G401 (cell line): ENCODE measurements at regions not wholly inside any gene's neighbourhood (a gene's known extent, or its start where the extent isn't known, plus 50 kb on each side); places are given as distances from the start of the nearest gene placed in this dataset.

Source experiments
- DNase-seq: peaks from one replicate; pipeline ENCODE4 v3.0.0-alpha.2; 2015; ENCODE audit warnings: low spot score
- in situ Hi-C: cut with HindIII; loops from 2 replicates; pipeline ENCODE4 v1.10.0; 2016; ENCODE audit warnings: low sequenced_read_pairs, mixed read lengths

DNA sequence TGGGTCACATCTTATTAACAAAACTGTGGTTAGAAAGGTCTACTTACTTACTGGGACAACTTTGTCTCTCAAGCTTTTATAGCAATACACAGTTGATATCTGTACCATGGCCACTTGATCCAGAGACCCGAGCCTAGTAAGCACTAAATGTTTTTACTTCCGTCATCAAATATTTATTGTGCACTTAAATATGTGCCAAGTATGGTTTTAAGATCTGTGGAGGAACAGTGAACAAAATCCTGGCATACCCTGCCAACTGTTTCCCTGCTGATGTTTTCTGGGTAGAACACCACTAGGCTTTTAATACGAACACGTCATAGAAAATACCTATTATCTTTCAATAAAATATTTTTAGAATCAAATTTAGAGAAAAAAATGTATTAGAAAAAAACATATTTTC, 574.8 kb downstream of the HACE1 start:
- in situ Hi-C loops, result no loop called here
- no peak for DNase-seq

DNA sequence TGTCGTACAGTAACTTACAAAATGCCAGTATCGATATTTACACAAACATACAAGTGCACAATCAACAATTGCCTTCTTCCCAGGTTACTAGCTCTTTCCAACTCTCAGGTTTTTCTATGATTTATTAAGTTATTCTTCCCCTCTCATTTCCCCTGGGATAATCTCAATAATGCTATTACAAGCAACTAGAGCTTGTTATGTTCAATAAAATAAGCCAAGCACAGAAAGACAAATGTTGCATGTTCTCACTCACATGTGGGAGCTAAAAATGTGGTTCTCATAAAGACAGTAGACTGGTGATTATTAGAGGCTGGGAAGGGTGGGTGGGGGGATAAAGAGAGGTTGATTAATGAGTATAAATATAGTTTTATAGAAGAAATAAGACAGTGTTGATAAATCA, 577.1 kb downstream of the HACE1 start:
- in situ Hi-C loops, result no loop called here
- no peak for DNase-seq

DNA sequence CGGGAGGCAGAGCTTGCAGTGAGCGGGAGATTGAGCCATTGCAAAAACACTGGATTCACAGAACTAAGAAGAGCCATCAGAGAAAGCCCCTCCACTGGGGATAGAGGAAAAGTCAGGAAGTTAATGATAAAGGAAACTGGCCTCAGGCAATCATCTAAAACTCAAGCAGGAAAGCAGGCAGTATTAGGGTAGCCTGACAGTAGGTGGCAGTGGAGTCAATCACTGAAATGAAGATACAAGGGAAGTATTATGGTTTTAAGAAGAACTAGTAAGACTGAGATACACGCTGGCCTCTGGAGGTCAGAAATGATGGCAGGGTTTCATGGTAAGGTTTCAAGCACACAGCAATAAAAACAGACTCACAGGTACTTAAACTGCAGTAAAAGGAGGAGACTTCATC, 578.3 kb downstream of the HACE1 start:
- in situ Hi-C loops, result no loop called here
- no peak for DNase-seq

DNA sequence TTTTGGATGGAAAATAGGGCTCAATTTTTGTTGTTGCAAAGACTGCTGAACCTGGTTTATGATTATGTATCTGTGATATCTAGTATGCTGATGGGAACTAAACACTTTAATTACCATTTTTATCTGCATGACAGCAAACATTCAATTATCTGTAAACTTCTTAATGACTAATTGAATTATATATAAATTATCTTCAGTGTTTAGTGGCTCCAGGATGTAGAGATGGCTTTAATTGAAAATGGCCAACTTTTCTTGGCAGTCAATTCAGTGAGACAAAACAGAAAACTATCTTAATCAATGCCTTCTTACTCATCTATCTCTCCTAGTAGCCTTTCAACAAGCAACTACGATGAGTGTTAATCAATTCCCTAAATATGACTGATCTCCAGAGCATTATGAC, 591.3 kb downstream of the HACE1 start:
- in situ Hi-C loops, result no loop called here
- DNase-seq, result no peak

DNA sequence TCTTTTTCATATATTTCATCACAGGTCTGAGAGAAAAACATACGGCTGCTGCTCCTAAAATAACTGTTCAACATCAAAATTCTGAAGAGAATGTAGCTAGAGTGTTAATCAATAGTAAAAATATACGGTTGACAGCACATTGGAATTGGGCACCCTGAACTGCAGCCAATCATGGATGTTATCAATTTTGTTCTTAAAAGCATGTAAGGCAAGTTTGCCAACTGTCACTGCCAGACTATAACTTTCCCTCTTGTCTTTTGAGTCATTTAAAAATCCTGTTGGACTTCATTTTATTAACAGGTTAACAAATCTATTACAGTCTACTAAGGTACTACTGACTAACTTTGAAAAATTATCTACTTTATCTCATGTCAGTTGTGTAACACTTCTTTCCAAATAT, 592.8 kb downstream of the HACE1 start:
- in situ Hi-C loops, result no loop called here
- DNase-seq, result no peak

DNA sequence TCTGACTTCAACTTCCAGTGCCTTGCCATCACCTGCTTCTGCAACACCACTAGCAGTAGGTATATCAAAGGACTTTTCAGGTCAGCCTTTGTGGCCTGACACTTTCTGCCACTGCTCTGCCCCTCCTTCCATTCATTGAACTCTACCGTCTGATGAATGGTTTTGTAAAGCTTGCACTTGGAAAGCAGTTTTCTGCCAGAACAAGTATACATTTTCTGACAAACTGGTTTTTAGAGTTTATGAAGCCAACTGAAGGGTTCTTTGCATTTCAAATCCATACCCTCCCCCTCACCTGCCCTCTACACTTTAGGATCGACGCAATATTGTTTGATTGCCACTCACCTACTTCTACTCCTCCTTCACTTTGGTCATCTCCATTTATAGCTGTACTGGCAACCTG, 603.1 kb downstream of the HACE1 start:
- in situ Hi-C loops, result no loop called here
- no peak for DNase-seq

DNA sequence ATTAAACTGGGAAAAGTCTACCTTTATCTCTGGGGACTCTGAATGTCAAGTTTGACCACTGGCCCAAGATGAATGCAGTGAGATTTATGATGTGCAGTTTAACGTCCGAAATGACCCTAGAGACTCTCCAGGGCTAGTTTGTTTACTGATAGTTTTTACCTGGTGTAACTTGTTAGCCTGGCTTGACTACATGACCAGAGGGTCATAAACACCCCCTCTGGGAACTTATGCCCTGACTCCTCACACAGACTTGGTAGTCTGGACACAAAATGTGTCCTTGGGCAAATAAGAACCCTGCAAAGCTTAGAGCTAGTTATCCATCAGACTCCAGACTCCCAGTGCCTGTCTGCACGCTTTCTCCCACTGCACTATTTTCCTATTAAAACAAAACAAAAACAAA, 606.5 kb downstream of the HACE1 start:
- in situ Hi-C loops, result no loop called here
- DNase-seq, result no peak

DNA sequence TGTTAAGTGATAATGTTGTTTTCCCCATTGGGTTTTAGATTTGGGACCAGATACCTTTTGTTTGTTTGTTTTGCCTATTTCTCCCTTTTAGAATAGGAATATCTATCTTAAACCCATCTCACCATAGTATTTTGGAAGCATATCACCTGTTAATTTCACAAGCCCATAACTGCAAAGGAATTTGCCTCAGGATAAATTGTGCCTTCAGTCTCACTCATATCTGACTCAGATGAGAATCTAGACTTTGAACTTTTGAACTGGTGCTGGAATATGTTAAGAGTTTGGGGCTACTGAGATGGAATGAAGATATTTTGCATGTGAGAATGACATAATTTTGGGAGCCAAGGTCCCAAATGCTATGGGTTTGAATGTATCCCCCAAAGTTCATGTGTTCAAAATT, 607.4 kb downstream of the HACE1 start:
- DNase-seq, result no peak
- in situ Hi-C loops, result no loop called here

DNA sequence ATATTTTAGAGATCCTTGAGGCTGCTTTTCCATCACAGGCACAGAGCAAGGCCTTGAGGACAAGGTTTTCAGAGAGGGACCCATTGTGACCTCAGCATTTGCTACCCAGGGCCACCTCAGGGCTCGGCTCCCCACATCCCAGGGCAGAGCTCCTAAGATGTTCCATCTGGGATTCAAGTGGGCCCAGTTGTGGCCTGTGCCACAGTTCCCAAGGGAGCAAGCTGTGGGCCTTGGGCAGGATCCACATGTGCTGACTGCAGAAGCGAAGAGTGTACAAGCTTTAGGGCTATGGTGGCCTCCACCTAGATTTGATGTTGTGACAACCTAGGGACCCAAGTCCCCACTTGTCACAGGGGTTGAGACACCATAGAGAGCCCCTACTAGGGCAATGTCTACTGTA, 608.1 kb downstream of the HACE1 start:
- in situ Hi-C loops, result no loop called here
- no peak for DNase-seq

DNA sequence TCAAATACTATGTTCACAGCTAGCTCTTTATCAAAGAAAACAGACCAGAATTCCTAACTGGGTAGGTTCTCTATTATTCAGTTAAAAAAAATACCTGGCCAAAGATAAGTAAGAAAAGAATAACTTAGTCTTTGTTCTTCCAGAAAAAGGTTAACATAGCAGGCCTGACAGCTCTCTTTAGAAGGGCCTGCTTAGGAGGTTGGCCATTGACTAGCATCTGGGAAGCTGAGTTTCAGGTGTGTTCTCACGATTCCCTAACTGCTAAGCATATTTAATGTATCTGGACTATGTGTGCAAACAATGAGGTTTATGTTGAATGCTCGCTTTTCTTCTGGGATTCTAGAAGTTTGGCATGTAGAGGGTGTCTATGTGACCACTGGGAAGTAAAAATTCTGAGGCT, 618.9 kb downstream of the HACE1 start:
- no peak for DNase-seq
- in situ Hi-C loops, result no loop called here

DNA sequence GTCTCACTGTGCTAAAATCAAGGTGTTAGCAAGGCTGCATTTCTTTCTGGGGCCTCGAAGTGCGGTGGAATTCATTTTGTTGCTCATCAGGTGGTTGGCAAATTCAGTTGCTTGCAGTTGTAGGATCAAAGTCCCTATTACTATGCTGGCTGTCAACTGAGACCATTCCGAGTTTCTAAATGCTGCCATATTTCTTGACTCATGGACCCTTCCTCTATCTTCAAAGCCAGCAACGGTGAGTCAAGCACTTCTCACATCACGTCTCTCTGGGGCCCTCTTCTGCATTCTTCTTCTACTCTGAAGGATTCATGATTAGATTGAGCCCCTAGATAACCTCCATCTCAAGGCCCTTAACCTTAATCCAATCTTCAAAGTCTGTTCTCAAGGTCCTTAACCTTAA, 619.7 kb downstream of the HACE1 start:
- in situ Hi-C loops, result no loop called here

DNA sequence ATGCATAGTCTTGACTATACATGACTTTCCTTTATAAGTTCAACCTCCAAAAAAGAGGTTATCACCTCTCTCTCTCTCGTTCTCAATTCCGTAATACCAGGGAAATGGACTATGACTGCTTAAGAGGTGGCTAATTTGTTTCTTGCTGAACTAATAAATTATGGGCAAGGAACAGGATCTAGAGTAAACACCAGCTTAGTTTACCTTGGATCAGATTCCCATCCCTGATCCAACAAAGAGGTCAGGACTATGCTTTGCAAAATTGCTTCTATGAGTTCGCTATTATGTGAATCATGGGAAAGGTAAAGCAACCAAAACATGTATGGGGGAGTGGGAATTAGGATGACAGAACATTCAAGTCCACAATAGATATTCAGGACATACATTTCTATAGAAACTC, 630.7 kb downstream of the HACE1 start:
- DNase-seq, result no peak
- in situ Hi-C loops, result no loop called here

More for the DNA sequence above, 619.7 kb downstream of the HACE1 start:
- no peak for DNase-seq

DNA sequence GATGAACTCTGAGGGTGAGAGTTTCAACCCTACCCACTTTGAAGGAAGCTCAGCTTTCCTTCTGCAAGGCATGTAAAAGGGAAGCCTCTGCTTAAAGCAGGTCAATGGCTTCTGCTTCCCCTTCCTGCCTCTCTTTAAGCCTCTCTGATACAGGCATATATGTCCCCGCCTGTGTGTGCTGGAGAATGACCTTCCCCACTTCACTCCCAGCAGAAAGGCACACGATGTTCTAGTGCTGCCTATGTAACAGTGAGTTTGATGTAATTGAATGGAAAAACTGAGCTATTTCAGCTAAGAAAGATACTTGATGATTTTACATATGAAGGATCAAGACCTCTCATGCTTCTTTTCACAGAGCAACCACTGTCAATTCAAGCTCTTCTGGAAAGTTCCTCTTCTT, 632.2 kb downstream of the HACE1 start:
- DNase-seq, result peak; percentile 6
- in situ Hi-C loops, result no loop called here

DNA sequence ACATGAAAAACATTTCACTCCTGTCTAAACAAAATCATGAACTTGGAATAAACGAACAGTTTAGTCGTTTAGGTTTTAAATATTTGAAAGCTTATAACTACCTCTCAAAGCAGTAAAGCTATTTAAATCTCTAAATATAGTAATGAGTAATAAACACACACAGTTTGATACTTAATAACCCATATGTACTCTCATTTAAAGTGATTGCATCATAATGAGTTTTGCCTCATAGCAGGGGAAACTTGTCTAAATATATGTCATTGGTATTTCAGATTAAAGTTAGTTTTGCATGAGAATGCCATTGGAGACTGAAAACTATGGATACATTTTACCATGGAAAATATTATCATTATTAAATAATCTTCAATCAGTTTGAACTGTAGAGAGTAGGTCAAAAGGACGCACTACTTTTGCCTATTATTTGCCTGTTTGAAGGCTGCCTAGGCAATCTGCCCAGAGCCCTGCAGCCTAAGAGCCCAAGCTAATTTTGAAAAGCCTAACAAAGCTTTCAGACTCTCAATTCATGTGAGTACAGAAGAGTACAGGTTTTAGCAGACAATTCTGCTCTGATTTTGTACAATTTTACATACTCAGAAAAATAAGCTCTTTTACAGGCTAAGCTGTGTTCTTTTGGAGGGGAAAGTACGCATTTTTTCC, 632.8 kb downstream of the HACE1 start:
- in situ Hi-C loops, result no loop called here
- DNase-seq, result peak; percentile 23

DNA sequence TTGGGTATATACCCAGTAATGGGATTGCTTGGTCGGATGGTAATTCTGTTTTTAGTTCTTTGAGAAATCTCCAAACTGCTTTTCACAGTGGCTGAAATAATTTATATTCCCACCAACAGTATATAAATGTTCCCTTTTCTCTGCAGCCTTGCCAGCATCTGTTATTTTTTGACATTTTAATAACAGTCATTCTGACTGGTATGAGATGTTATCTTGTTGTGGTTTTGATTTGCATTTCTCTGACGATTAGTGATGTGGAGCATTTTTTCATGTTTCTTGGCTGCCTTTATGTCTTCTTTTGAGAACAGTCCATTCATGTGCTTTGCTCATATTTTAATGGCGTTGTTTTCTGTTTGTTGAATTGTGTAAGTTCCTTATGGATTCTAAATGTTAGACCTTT, 641.6 kb downstream of the HACE1 start:
- in situ Hi-C loops, result no loop called here

DNA sequence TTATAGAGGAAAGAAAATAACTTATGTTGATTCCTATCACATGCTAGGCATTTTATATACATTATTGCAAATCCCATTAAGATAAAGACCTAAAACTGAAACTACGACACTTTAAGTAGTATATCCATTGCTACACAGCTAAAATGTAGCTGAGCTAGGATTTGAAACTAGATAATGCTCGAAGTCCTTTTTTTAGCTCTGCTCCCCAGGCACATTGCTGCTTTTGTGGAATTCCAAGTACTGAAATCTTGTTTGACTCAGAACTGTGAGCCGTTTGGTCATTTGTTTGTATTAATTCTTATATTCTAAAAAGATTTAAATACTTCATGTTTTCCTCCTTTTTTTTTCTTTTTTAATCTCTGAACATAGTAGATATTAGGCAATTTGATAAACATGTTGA, 644.8 kb downstream of the HACE1 start:
- no peak for DNase-seq
- in situ Hi-C loops, result no loop called here

More for the DNA sequence above, 641.6 kb downstream of the HACE1 start:
- no peak for DNase-seq

DNA sequence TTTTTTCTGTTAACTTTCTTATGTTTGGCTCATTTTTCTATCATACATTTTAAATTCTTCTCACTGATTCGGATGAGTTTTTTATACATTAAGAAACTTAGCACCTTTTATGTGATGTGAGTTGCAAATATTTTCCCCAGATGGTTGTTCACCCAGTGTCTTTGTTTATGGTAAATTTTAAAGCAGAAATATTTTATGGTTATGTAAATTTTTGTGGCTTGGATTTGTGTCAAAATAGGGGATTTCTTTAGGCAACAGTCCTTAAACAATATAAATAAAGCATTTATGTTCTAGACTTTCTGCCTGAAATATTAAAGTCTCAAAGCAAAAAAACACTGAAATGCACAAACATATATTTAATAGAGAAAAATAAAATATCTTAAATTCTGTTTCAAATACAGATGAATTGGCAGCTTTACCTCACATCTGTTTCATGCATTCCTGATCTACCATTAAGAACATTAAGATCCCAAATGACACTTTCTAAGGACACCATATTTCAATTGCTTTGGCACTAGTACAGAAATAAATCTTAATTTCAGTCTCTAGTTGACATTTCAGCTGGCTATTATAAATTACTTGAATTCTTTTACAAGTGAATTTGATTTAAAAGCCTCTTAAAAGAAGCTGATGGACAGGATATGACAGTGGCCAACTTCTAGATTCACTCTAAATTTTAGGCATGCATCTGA, 646.6 kb downstream of the HACE1 start:
- in situ Hi-C loops, result no loop called here
- no peak for DNase-seq

DNA sequence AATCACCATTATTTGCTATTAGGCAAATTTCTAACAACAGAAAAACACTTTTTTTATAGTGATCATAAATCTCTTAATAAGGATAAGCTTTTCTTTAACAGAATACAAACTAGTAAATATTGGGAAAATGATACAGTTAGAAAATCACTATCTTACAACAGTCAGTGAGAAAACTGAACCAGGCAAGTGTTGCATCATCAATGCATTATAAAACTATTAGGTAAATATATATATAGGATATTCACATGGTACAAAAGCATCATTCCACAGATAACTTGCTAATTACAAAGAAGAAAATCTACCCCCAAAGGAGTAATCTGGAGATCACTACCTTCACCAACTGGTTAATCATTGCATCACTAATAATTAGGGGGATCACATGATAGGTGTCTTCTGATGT, 652.1 kb downstream of the HACE1 start:
- in situ Hi-C loops, result no loop called here
- no peak for DNase-seq

DNA sequence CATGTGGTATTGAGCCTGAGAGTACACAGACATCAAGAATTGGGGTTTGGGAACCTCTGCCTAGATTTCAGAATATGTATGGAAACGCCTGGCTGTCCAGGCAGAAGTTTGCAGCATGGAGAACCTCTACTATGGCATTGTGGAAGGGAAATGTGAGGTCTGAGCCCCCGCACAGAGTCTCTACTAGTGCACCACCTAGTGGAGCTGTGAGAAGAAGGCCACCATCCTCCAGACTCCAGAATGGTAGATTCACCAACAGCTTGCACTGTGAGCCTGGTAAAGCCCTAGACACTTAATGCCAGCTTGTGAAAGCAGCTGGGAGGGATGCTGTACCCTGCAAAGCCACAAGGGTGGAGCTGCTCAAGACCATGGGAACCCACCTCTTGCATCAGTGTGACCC, 658.2 kb downstream of the HACE1 start:
- DNase-seq, result no peak
- in situ Hi-C loops, result no loop called here

DNA sequence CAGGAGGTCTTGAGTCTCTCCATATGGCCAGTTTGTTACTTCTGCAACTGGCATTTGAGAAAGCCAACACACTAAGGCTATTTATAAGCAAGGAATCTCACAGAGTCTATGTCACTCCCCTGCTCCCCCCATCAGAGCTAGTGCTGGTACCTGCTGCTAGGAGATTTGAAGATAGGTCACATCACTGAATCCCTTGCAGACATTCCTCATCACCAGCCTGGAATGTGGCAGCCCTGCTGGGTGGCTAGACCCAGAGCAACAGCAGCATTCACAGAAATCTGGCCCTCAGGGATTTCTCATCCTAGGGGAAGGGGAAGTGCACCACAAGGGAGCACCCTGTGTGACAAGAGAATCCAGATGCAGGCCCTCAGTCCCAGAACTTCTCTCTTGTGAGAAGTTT, 672.1 kb downstream of the HACE1 start:
- in situ Hi-C loops, result no loop called here
- no peak for DNase-seq

DNA sequence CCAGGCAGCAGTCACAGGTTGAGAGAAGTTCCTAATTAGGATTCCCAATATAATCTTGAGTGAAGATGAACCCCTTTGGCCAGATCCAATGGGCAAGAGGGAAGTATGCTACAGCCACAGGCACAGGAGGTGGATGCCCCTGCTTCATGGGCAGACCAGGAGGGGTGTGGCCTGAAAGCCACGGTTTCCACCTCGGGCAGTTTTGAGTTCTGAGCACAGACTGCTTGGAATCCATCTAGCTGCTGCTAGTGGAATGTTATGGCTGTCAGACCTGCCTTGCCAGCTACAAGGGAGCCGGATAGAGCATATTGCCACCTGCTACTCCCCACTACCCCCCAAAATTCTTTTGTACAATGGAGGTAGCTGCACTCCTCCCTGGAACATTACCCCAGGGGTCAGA, 672.9 kb downstream of the HACE1 start:
- no peak for DNase-seq
- in situ Hi-C loops, result no loop called here
